K562 (cell line): ENCODE measurements at regions not wholly inside any gene's neighbourhood (a gene's known extent, or its start where the extent isn't known, plus 50 kb on each side); places are given as distances from the start of the nearest gene placed in this dataset.

Source experiments
- ATAC-seq: fragments of 200-7000 bp; cut with Tn5 transposase; 3 replicates; pipeline ENCODE4 v1.9.1; 2020; ENCODE audit warnings: moderate library complexity
- BruUV-seq: library from RNA; stranded (reverse); fragments of 400-500 nt; replicated peaks from 2 replicates; lab custom pipeline; 2021; lab: Mats Ljungman, UMichigan
- CTCF ChIA-PET: fragments of 300-600 bp; formaldehyde crosslinking; extraction: SDS; loops from one replicate; lab custom pipeline; 2021; ENCODE audit warnings: low intra/inter-chr PET ratio; lab: Yijun Ruan, JAX
- POLR2A ChIA-PET: fragments of 300-600, 350-650 bp; sonication (Branson Sonifier 250); formaldehyde crosslinking; extraction: SDS; loops from one replicate; lab custom pipeline; 2021; ENCODE audit warnings: antibody characterized with exemption, inconsistent platforms; lab: Yijun Ruan, JAX
- DNase-seq, 4 experiments: peaks; one replicate each; pipeline versions ENCODE4 v3.0.0 to v3.0.0-alpha.2; 2011 to 2018; ENCODE audit warnings: low spot score in 3 of 4, mixed read lengths in 3 of 4; ENCODE audit errors: extremely low read depth in 1 of 4
- FAIRE-seq: peaks from 2 replicates; lab custom pipeline; 2011; peaks lifted over from hg19 to GRCh38; lab: Jason Lieb, UNC
- H2AFZ ChIP-seq: 2 replicates; pipeline ENCODE4 v1.6.0; 2011; ENCODE audit warnings: low read depth, low read length, control low read depth, inconsistent platforms
- H3K27ac ChIP-seq: fragments of 200-600 bp; 3 replicates; pipeline ENCODE4 v1.8.0; 2011; ENCODE audit warnings: low read depth, mild to moderate bottlenecking, control low read depth, inconsistent platforms, low read length, moderate library complexity, mixed read lengths; ENCODE audit errors: extremely low read depth
- H3K27me3 ChIP-seq, 2 experiments: fragments of 300-600 bp in 1 of 2; 2 replicates in 1 of 2; 3 replicates in 1 of 2; pipeline versions ENCODE4 v1.6.0 to v1.8.0; 2011; ENCODE audit warnings: inconsistent platforms in 2 of 2, low read length in 2 of 2, mild to moderate bottlenecking in 1 of 2, mixed read lengths in 1 of 2, moderate library complexity in 1 of 2; ENCODE audit not compliant: control insufficient read depth in 2 of 2, insufficient read depth in 2 of 2
- H3K36me3 ChIP-seq: fragments of 300-600 bp; 3 replicates; pipeline ENCODE4 v1.8.0; 2011; ENCODE audit warnings: mild to moderate bottlenecking, low read length, inconsistent platforms; ENCODE audit not compliant: control insufficient read depth, insufficient read depth
- H3K4me1 ChIP-seq, 2 experiments: fragments of 200-600 bp in 1 of 2; replicated peaks in 1 of 2; 2 replicates in 1 of 2; 3 replicates in 1 of 2; pipeline versions ENCODE4 v1.5.1 to v1.8.0; 2011; ENCODE audit warnings: inconsistent platforms in 2 of 2, low read length in 2 of 2, mild to moderate bottlenecking in 1 of 2, mixed read lengths in 1 of 2, moderate library complexity in 1 of 2; ENCODE audit not compliant: control insufficient read depth in 2 of 2, insufficient read depth in 2 of 2
- H3K4me2 ChIP-seq: 2 replicates; pipeline ENCODE4 v1.6.1; 2011; ENCODE audit warnings: low read length, control low read depth, inconsistent platforms, mixed read lengths; ENCODE audit not compliant: insufficient read depth
- H3K4me3 ChIP-seq: fragments of 200-600 bp; sonication (generic), shearing (Covaris generic); 2 replicates; pipeline ENCODE4 v1.5.1; 2016; ENCODE audit warnings: control low read depth, inconsistent platforms
- H3K79me2 ChIP-seq: fragments of 200-600 bp; 3 replicates; pipeline ENCODE4 v1.8.0; 2011; ENCODE audit warnings: low read length, inconsistent platforms; ENCODE audit not compliant: control insufficient read depth, insufficient read depth
- H3K9ac ChIP-seq, 2 experiments: 2 replicates each; pipeline versions ENCODE4 v1.6.0 to v1.6.1; 2011; ENCODE audit warnings: low read depth in 2 of 2, low read length in 2 of 2, control low read depth in 1 of 2, inconsistent platforms in 1 of 2, mild to moderate bottlenecking in 1 of 2, mixed read lengths in 1 of 2; ENCODE audit not compliant: insufficient read depth in 1 of 2
- H3K9me1 ChIP-seq: one replicate; pipeline ENCODE4 v1.6.0; 2011; ENCODE audit warnings: inconsistent platforms, mild to moderate bottlenecking, low read length, moderate library complexity; ENCODE audit not compliant: control insufficient read depth, insufficient read depth
- H3K9me3 ChIP-seq: replicated peaks from 2 replicates; pipeline ENCODE4 v1.5.1; 2011; ENCODE audit warnings: low read depth, low read length, inconsistent platforms; ENCODE audit not compliant: control insufficient read depth, insufficient read depth
- H4K20me1 ChIP-seq: replicated peaks from 2 replicates; pipeline ENCODE4 v1.6.1; 2011; ENCODE audit warnings: low read length, inconsistent platforms, mixed read lengths; ENCODE audit not compliant: control insufficient read depth, insufficient read depth
- GTF2F1 ChIP-seq: IDR thresholded peaks from 2 replicates; pipeline ENCODE4 v1.6.1; 2011; ENCODE audit warnings: low read depth, low read length, improper control_type of control experiment
- KDM5B ChIP-seq: fragments of 200-600 bp; sonication (generic); IDR thresholded peaks from 2 replicates; pipeline ENCODE4 v1.6.1; 2012; ENCODE audit warnings: low read depth, mild to moderate bottlenecking, moderate library complexity, low read length, control low read depth, inconsistent platforms; ENCODE audit not compliant: insufficient replicate concordance
- KHSRP ChIP-seq: fragments of 450-650 bp; IDR thresholded peaks from 2 replicates; pipeline ENCODE4 v1.6.1; 2017
- RFX1 ChIP-seq: fragments of 450-650 bp; IDR thresholded peaks from 2 replicates; pipeline ENCODE4 v1.6.1; 2016; ENCODE audit warnings: mild to moderate bottlenecking, moderate library complexity
- SAFB ChIP-seq: fragments of 200-400 bp; formaldehyde crosslinking; IDR thresholded peaks from 2 replicates; pipeline ENCODE4 v1.6.1; 2017; ENCODE audit warnings: low read depth, low read length, borderline replicate concordance
- STAT5A ChIP-seq: IDR thresholded peaks from 2 replicates; pipeline ENCODE4 v1.6.1; 2012; ENCODE audit warnings: low read length, inconsistent platforms, borderline replicate concordance
- WGBS: fragments of 100-300 bp; shearing (Covaris generic); methylation state at CpG from one replicate; pipeline ENCODE4 v1.1.6; 2016; ENCODE audit warnings: low coverage, mixed read lengths; ENCODE audit not compliant: insufficient coverage; ENCODE audit errors: missing lambda C conversion rate; 5-methylcytosine and 5-hydroxymethylcytosine counted together
- in situ Hi-C: fragments of 300-500 bp; cut with MboI; formaldehyde crosslinking; loops from 4 replicates; pipeline ENCODE4 v1.15.0; 2018; ENCODE audit warnings: inconsistent platforms, mixed read lengths
- intact Hi-C: fragments of 100-400 bp; cut with micrococcal nuclease; formaldehyde crosslinking; loops from 2 replicates; pipeline ENCODE4 v1.14.2; 2022
- TF ChIP-seq, protein P1 (sequence below): fragments of 250-450 bp; sonication (Bioruptor Pico); IDR thresholded peaks from 2 replicates; pipeline ENCODE4 v1.4.0; 2020; ENCODE audit warnings: mild to moderate bottlenecking, moderate library complexity

DNA sequence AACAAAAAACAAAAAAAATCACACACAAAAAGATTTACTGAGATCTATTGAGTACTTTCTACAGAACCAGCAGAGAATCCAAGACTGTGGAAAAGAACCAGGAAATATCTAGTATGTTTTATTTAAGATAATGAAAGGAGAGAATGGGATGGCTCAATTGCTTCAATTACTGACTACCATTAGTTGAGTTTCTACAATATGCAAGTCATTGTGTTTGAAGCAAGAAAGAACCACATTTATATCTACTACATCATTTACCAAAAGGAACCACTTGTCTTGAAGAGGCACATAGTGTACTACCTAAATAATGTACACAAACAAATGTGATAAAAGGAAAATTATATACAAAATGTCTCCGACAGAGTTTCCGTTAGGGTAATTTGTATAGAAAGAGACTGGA is 325.9 kb upstream of the TNC start:
- Histone ChIP-seq H3K9ac (no peak overlapping the region), H3K4me2 (no peak overlapping the region)
- WGBS = 3% methylated on average over 2 of the region's 2 CpGs
- CTCF ChIA-PET = no interaction called here
- POLR2A ChIA-PET = no interaction called here
- TF ChIP-seq KDM5B = no peak
- TF ChIP-seq SAFB = no peak
- TF ChIP-seq GTF2F1 = no peak
- TF ChIP-seq STAT5A = no peak
- no peak for TF ChIP-seq RFX1
- TF ChIP-seq KHSRP = no peak
- TF ChIP-seq, protein P1, sequence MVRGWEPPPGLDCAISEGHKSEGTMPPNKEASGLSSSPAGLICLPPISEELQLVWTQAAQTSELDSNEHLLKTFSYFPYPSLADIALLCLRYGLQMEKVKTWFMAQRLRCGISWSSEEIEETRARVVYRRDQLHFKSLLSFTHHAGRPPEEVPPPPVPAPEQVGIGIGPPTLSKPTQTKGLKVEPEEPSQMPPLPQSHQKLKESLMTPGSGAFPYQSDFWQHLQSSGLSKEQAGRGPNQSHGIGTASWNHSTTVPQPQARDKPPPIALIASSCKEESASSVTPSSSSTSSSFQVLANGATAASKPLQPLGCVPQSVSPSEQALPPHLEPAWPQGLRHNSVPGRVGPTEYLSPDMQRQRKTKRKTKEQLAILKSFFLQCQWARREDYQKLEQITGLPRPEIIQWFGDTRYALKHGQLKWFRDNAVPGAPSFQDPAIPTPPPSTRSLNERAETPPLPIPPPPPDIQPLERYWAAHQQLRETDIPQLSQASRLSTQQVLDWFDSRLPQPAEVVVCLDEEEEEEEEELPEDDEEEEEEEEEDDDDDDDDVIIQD (CRISPR knock-in tag) = no peak
- TF ChIP-seq, all 486 proteins: peak for 0
- DNase-seq = no peak
- Histone ChIP-seq H3K4me3 (no peak overlapping the region), H3K9me3 (no peaks in the 10 kb centered on the region; the same call in 1 of the 2 replicates), H3K79me2 (no peaks in the 10 kb centered on the region), H3K9me1 (no peaks in the 10 kb centered on the region), H4K20me1 (no peaks in the 10 kb centered on the region), H3K4me1 (no peaks in the 10 kb centered on the region), H3K27ac (no peak overlapping the region), H3K36me3 (no peaks in the 10 kb centered on the region), H3K27me3 (no peaks in the 10 kb centered on the region), H2AFZ (no peak overlapping the region)
- ATAC-seq = no peak
- BruUV-seq = no TSS peak
- intact Hi-C loops (no loop called here), in situ Hi-C loops (no loop called here)
- FAIRE-seq = no peak
